Liver (tissue), 7 donors: ENCODE measurements at regions not wholly inside any gene's neighbourhood (a gene's known extent, or its start where the extent isn't known, plus 50 kb on each side); places are given as distances from the start of the nearest gene placed in this dataset.

ENCODE experiments used
- DNase-seq: peaks from one replicate; pipeline ENCODE4 v3.0.0-alpha.2; 2017; ENCODE audit warnings: low spot score
- H3K27ac ChIP-seq, 2 donors: one replicate each; pipeline ENCODE4 v1.7.0; 2013; ENCODE audit warnings: inconsistent platforms in 2 of 2, low read length in 2 of 2, control low read depth in 1 of 2, low read depth in 1 of 2, mild to moderate bottlenecking in 1 of 2
- H3K27me3 ChIP-seq, 4 donors: one replicate each; pipeline versions ENCODE4 v1.6.1 to v1.7.0; 2013; ENCODE audit warnings: low read length in 3 of 4, inconsistent platforms in 1 of 4, mild to moderate bottlenecking in 1 of 4, moderate library complexity in 1 of 4; ENCODE audit not compliant: control insufficient read depth in 4 of 4, insufficient read depth in 4 of 4
- H3K36me3 ChIP-seq, 4 donors: one replicate each; pipeline versions ENCODE4 v1.6.1 to v1.7.0; 2013; ENCODE audit warnings: low read length in 3 of 4, mild to moderate bottlenecking in 3 of 4, low read depth in 1 of 4, moderate library complexity in 1 of 4; ENCODE audit not compliant: control insufficient read depth in 4 of 4, insufficient read depth in 3 of 4
- H3K4me1 ChIP-seq, 4 donors: one replicate each; pipeline versions ENCODE4 v1.6.1 to v1.7.0; 2013; ENCODE audit warnings: low read length in 3 of 4, mild to moderate bottlenecking in 3 of 4, moderate library complexity in 1 of 4; ENCODE audit not compliant: control insufficient read depth in 4 of 4, insufficient read depth in 4 of 4
- H3K4me3 ChIP-seq, 3 donors: one replicate each; pipeline versions ENCODE4 v1.6.1 to v1.7.0; 2013; ENCODE audit warnings: low read length in 3 of 3, control low read depth in 1 of 3, low read depth in 1 of 3, mild to moderate bottlenecking in 1 of 3
- H3K9ac ChIP-seq, 2 donors: one replicate each; pipeline ENCODE4 v1.7.0; 2013; ENCODE audit warnings: low read length in 2 of 2, mild to moderate bottlenecking in 2 of 2, moderate library complexity in 2 of 2, control low read depth in 1 of 2, low read depth in 1 of 2
- H3K9me3 ChIP-seq, 4 donors: one replicate each; pipeline versions ENCODE4 v1.6.1 to v1.7.0; 2013; ENCODE audit warnings: low read length in 3 of 4; ENCODE audit not compliant: control insufficient read depth in 4 of 4
- ATF3 ChIP-seq: IDR thresholded peaks from 2 replicates; pipeline ENCODE4 v1.6.1; 2016; ENCODE audit warnings: antibody characterized with exemption
- FOXA1 ChIP-seq: IDR thresholded peaks from 2 replicates; pipeline ENCODE4 v1.6.1; 2016; ENCODE audit warnings: antibody characterized with exemption
- HNF4A ChIP-seq, 2 donors: conservative IDR thresholded peaks; 2 replicates each; pipeline ENCODE4 v1.6.1; 2016; ENCODE audit warnings: antibody characterized with exemption in 2 of 2, mild to moderate bottlenecking in 2 of 2
- HNF4G ChIP-seq: IDR thresholded peaks from 2 replicates; pipeline ENCODE4 v1.6.1; 2016; ENCODE audit warnings: antibody characterized with exemption
- NR2F2 ChIP-seq: IDR thresholded peaks from 2 replicates; pipeline ENCODE4 v1.6.1; 2016; ENCODE audit warnings: antibody characterized with exemption
- RAD21 ChIP-seq, 2 donors: IDR thresholded peaks; 2 replicates each; pipeline ENCODE4 v1.6.1; 2016; ENCODE audit warnings: antibody characterized with exemption in 2 of 2, mild to moderate bottlenecking in 2 of 2
- RXRA ChIP-seq, 2 donors: IDR thresholded peaks; 2 replicates each; pipeline ENCODE4 v1.6.1; 2017 to 2018; ENCODE audit warnings: antibody characterized with exemption in 2 of 2, mild to moderate bottlenecking in 1 of 2
- SP1 ChIP-seq: IDR thresholded peaks from 2 replicates; pipeline ENCODE4 v1.6.1; 2018; ENCODE audit warnings: antibody characterized with exemption, mild to moderate bottlenecking
- YY1 ChIP-seq: IDR thresholded peaks from 2 replicates; pipeline ENCODE4 v1.6.1; 2016; ENCODE audit warnings: antibody characterized with exemption, mild to moderate bottlenecking
- ZBTB33 ChIP-seq: IDR thresholded peaks from 2 replicates; pipeline ENCODE4 v1.6.1; 2016; ENCODE audit warnings: antibody characterized with exemption
- WGBS: extraction: QIAGEN DNeasy Blood & Tissue Kit; methylation state at CpG from one replicate; pipeline ENCODE4 v1.1.7; 2013; 5-methylcytosine and 5-hydroxymethylcytosine counted together
- TF ChIP-seq, protein P1 (sequence below): IDR thresholded peaks from 2 replicates; pipeline ENCODE4 v1.6.1; 2016; ENCODE audit warnings: antibody characterized with exemption
- donor health status: healthy.
- donor health status: healthy.
- donor health status: healthy.
- donor health status: healthy.

- WGBS = 94% methylated on average over 1 of the region's 1 CpG
- TF ChIP-seq YY1 (no peak), RXRA (IDR thresholded peaks at IDR 0.05) (no peak), FOXA1 (no peak), ATF3 (no peak)
- TF ChIP-seq, protein P1, sequence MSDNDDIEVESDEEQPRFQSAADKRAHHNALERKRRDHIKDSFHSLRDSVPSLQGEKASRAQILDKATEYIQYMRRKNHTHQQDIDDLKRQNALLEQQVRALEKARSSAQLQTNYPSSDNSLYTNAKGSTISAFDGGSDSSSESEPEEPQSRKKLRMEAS = no peak
- DNase-seq = no peak
- Histone ChIP-seq H3K27me3 (no peaks in the 10 kb centered on the region), H3K4me1 (no peaks in the 10 kb centered on the region), H3K9me3 (no peaks in the 10 kb centered on the region), H3K27ac (no peak overlapping the region), H3K4me3 (no peak overlapping the region), H3K9ac (no peak overlapping the region), H3K36me3 (no peaks in the 10 kb centered on the region)
These were observed 51.7 kb upstream of the MAPK4 start for GRCh38 chr18:50508228-50508627.

GRCh38 chr18:50509012-50509411, 50.9 kb upstream of the MAPK4 start:
- Histone ChIP-seq H3K4me3 (no peak overlapping the region), H3K36me3 (no peaks in the 10 kb centered on the region), H3K9me3 (no peaks in the 10 kb centered on the region), H3K27me3 (no peaks in the 10 kb centered on the region), H3K9ac (no peak overlapping the region), H3K27ac (no peak overlapping the region), H3K4me1 (no peaks in the 10 kb centered on the region)
- no peak for DNase-seq
- 79% methylated on average over 4 of the region's 4 CpGs for WGBS
- no peak for TF ChIP-seq HNF4A (conservative IDR thresholded peaks at IDR 0.05)
- TF ChIP-seq FOXA1 = no peak
- no peak for TF ChIP-seq SP1
- no peak for TF ChIP-seq NR2F2
- TF ChIP-seq RAD21 (IDR thresholded peaks at IDR 0.05) = no peak
- no peak for TF ChIP-seq ZBTB33
- TF ChIP-seq HNF4G = no peak
